Stimulated activated CD8-positive, alpha-beta memory T cell treated with anti-CD3 and anti-CD28 coated beads, Interleukin-7, amount 100 ng/mL, for 4 hours (primary cell): ENCODE measurements at regions not wholly inside any gene's neighbourhood (a gene's known extent, or its start where the extent isn't known, plus 50 kb on each side); places are given as distances from the start of the nearest gene placed in this dataset.

ENCODE experiments used
- DNase-seq, 2 donors: peaks; one replicate each; pipeline ENCODE4 v3.0.0-alpha.2; 2020; ENCODE audit warnings: low read depth in 2 of 2

- DNase-seq = no peak
Measured at GRCh38 chr1:58891347-58891746, 107.5 kb upstream of the JUN start.

GRCh38 chr1:58893257-58893869, 109.5 kb upstream of the JUN start:
- DNase-seq = no peak

DNA sequence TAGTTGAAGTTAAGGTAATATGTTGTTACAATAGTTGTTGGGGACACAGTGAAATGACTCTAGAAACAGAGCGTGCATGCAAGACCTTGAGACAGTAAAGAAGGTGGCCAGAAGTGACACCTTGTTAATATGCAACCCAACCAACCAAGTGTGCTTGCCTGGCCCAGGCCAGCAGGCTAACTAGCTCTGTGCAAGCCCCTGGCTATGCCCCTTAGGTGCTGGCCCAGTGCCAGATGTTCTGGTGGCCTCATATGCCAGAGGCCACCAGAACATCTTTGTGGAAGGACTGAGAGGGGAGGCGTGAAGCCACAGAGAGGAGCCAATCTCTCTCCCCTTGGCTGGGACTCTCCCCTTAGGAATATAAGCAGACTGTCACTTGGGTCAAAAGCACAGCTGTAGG, 111.2 kb upstream of the JUN start:
- DNase-seq = no peak

DNA sequence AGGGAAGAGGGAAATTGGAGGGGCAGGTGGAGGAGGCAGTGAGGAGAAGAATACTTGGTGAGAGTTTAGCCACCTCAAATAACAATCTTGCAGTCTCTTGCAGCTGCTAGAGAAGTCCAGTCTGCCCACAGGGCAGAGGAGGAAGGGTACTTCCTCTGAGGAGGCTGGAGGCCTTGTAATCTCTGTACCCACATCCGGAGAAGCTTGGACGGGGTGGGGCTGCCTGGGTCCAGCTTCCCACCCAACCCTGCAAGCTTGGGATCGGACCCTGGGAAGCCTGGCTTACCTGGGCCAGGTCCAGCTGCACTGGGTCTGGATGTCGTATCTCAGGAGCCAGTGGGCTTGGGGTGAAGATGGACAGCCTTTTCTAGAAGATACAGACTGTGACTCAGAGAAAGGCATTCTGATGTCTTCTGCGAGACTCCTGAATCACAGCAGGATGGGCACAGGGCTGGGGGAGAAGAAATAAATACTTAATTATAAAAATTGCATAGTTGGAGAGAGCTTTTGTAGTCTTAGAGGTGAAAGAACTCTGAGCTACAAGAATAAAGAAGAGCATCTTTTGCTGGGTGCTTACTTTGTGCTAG, 111.8 kb upstream of the JUN start:
- no peak for DNase-seq

DNA sequence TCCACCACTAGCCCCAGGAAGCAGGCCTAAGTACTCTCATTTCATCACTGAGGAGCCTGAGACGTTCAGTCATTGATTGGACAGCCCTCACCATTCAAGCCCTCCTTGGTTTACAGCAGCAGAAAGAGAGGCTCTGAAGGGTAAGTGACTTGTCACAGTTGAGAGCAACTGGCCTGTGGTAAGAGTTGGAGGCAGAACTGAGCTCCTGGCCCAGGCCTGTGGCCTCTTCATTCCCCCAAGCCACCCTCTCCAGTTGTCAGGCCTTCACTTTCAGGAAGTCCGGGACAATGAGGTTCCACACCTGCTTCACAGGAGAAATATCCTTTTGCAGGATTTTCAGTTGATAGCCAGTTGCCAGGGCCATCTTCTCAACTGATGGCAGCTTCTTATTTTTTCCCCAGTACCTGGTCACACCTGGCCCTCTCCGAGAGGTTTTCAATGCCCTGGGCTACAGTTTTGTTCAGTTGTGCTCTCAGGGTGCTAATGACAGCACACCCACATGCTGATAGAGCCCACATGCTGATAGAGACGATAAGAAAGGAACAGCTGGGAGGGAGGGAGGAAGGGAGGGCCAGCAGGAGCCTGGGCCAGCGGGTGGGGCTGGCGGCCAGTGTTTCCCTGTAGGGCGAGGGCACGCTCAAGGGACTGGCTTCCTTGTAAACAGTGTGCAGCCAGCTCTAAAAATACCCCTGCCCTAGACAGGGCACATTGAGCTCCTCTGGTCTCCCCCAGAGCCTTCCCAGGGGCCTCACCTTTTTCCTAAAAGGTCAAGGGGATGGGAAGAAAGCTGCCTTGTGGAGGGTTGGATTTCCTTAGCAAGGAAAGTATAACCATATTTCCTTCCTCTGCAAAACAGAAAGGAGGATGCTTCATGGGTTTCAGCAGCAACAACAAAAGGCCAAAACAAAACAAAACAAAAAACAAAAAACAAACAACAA, 112.7 kb upstream of the JUN start:
- no peak for DNase-seq

GRCh38 chr1:58898739-58899586, 115.1 kb upstream of the JUN start:
- DNase-seq = no peak

DNA sequence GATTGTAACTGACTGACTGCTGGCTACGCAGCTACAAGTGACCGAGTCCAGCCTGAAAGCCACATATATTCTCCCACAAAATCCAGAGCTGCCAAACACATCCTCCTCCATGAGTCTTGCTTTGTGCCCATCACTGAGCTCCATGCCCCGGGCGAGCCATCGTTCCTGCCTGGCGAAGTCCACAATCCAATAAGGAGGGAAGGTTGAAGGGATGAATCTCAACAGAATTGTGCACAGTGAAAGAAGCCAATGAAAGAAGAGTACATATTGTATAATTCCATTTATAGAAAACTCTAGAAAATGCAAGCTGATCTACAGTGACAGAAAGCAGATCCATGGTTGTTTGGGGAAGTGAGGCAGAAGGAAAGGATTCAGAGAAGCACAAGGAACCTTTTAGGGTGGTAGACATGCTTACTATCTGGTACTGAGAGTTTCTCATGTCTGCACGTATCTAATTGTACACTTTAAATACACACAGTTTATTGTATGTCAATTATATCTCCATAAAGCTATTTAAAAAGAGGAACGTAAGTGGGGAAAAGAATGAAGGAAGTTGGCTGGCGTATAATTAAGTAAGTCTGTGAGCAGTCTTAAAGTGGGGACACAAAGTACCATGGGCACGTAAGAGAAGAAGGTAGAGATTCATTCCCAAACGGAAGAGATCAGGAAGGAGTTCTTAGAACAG, 115.9 kb upstream of the JUN start:
- no peak for DNase-seq

DNA sequence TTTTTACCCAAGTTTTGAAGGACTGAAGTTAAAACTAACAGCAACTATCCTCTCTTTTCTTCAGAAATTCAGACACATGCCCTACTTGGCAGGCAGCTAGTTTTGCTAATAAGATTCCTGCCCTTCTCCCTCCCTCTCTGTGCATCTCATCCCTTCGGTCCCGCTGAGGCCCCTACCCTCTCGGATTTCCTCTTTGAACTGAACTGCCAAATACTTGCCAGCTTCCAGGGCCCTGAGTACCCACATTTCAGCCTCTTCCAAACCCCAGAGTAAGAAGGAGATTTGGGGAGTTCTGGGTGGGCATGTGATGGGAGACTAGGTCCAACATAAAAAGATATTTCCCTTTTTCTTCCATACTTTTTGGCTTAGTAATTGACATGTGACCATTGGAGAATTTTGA, 116.5 kb upstream of the JUN start:
- DNase-seq = no peak

DNA sequence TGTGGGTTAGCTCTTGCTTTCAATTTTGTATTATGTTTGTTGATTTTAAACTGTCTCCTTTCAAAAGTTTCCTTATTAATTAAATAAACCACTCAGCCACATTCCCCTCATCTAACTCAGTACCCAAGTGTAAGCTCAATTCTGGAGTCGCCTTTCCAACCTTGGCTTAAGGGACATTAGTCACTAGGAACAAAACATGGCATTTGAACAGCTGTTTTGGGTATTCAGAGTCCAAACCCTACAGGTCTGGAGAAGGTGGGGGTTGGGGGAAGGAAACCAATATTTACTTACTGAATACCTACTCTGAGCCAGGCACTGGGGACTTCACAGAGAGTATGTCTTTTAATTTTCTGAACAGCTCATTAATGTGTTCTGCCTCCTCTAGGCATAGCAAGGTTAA, 117.2 kb upstream of the JUN start:
- DNase-seq = no peak

- no peak for DNase-seq
Measured at GRCh38 chr1:58902830-58903513, 119.1 kb upstream of the JUN start.

- peak; percentile 36 to 79 for DNase-seq
Measured at GRCh38 chr1:58903514-58904298, 119.9 kb upstream of the JUN start.

GRCh38 chr1:58904299-58905125, 120.7 kb upstream of the JUN start:
- DNase-seq = no peak

GRCh38 chr1:58905126-58905490, 121.3 kb upstream of the JUN start:
- no peak for DNase-seq

- no peak for DNase-seq
Measured at GRCh38 chr1:58905628-58906221, 121.9 kb upstream of the JUN start.

- no peak for DNase-seq
Measured at GRCh38 chr1:58907398-58907797, 123.6 kb upstream of the JUN start.

DNA sequence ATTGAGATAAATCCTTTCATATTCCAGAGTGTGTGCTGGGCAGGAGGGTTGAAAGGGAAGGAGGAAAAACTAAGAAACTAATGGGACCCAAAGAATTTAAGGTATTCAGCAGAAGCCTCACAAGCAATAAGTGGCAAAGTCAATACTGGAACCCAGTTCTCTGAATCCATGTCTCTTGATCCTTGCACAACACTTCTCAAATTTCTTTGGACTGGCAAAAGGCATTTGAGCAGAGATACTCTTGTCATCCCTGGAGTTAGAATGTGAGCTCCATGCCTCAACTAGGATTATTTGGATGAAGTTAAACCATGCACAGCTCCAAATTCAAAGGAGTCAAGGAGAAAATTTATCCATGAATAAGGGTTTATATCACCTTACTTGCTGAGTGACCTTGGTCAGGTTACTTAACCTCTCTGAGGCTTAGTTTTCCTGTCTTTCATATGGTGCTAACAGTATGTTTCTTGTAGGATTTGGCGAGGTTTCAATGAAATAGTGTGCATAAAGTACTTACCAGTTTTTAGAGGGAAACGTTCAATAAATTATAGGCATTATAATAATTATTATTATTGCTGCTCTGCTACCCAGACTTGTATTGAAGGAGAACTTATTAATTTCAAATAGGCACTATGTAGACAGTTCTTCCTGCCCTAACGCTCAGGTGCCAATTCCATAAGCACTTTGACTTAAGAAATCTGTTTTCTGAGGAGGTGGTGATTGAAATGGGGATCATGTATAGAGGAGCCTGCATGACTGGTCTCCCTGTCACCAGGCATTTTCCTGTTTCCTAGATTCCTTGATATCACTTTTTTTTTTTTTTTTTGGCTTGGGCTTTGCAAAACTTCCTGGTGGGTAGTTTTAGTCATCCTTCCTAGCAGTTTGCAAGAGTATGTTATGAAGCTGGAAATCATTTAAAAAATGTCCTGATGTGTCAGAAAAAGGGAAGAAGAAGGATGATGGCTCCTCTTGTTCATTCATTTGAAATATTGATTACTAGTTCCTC, 125.0 kb upstream of the JUN start:
- no peak for DNase-seq

DNA sequence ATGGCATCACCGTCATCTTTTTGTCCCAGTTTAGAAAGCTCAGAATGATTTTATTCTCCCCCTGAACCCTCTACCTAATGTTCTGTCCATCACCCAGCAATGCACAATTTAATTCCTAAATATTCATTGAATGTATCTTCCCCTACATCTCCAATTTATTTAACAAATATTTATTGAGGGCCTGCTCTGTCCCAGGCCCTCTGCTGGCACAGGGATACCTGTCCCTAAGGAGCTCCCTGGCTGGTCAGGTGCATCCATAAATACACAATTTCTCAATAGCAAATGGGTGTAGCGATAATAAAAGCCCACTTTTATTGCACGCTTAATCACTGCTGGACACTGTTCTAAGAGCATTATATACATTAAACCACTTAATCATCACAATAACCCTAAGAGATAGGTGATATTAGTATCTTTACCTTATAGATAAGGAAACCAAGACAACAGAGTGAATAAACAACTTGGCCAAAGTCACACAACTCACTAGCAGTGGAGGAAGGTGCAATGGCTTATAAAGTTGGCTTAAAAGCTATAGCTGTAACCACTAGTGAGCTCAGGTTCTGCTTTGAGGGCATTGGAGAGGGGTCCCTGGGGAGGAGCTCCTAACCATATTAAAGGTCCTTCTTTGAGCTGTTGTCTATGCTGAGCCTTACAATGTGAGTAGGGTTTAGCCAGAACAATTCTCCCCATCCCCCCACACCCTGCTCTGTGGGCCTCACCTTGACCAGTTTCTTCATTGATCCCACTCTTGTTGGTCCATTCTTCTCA, 126.3 kb upstream of the JUN start:
- no peak for DNase-seq
